DOHH2 (cell line): ENCODE measurements at regions not wholly inside any gene's neighbourhood (a gene's known extent, or its start where the extent isn't known, plus 50 kb on each side); places are given as distances from the start of the nearest gene placed in this dataset.

Source experiments
- EZH2phosphoT487 ChIP-seq: fragments of 200-600 bp; sonication (generic); IDR thresholded peaks from 2 replicates; pipeline ENCODE4 v1.6.1; 2017; ENCODE audit warnings: borderline replicate concordance, mild to moderate bottlenecking, antibody characterized with exemption, low read length, moderate library complexity, mixed read lengths
- TF ChIP-seq, protein P1 (sequence below): fragments of 200-600 bp; sonication (generic); IDR thresholded peaks from one replicate; pipeline ENCODE4 v1.5.1; 2014; ENCODE audit warnings: antibody characterized with exemption, mild to moderate bottlenecking, low read depth, low read length; ENCODE audit not compliant: poor library complexity, severe bottlenecking

DNA sequence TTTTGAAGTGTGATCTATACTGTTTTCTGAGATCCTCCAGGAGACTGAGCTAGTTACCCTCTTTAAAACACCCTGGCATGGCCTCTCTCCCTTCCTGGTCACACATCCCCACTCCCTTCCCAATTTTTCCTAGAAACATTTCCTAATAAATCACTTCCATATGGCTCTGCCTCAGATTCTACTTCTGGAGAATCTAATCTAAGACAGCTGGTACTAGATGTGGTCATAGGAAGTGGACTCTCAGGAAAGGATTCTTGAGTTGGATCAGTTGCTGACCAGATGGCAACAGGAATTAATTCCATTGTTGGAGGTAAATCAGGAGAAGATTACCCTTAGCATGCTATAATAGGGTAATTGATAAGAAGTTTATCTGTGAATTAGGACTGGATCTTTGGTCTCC, 310.5 kb downstream of the SATB2 start:
- TF ChIP-seq, protein P1, sequence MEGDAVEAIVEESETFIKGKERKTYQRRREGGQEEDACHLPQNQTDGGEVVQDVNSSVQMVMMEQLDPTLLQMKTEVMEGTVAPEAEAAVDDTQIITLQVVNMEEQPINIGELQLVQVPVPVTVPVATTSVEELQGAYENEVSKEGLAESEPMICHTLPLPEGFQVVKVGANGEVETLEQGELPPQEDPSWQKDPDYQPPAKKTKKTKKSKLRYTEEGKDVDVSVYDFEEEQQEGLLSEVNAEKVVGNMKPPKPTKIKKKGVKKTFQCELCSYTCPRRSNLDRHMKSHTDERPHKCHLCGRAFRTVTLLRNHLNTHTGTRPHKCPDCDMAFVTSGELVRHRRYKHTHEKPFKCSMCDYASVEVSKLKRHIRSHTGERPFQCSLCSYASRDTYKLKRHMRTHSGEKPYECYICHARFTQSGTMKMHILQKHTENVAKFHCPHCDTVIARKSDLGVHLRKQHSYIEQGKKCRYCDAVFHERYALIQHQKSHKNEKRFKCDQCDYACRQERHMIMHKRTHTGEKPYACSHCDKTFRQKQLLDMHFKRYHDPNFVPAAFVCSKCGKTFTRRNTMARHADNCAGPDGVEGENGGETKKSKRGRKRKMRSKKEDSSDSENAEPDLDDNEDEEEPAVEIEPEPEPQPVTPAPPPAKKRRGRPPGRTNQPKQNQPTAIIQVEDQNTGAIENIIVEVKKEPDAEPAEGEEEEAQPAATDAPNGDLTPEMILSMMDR: no peak
- no peak for TF ChIP-seq EZH2phosphoT487
